ENCODE measurements at regions not wholly inside any gene's neighbourhood (a gene's known extent, or its start where the extent isn't known, plus 50 kb on each side); places are given as distances from the start of the nearest gene placed in this dataset.

GRCh38 chr21:15135867-15136629 lies 71.2 kb upstream of the NRIP1 start:
- TF ChIP-seq, protein P1, sequence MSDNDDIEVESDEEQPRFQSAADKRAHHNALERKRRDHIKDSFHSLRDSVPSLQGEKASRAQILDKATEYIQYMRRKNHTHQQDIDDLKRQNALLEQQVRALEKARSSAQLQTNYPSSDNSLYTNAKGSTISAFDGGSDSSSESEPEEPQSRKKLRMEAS (IDR thresholded peaks at IDR 0.05; ENCODE audit: low read depth, low read length): no peak
- TF ChIP-seq SMC3 (IDR thresholded peaks at IDR 0.05; ENCODE audit: borderline replicate concordance, low read length) (no peak), CTCF (IDR thresholded peaks at IDR 0.05 in 2 of 3, conservative IDR thresholded peaks at IDR 0.05 in 1 of 3; ENCODE audit: control insufficient read depth in 2 of 3, extremely low read depth in 1 of 3, insufficient read depth in 1 of 3, low read depth in 3 of 3, low read length in 3 of 3) (no peak), EZH2 (IDR thresholded peaks at IDR 0.05; ENCODE audit: borderline replicate concordance, control insufficient read depth, low read depth, low read length) (no peak), TCF12 (IDR thresholded peaks at IDR 0.05; ENCODE audit: low read depth, low read length) (no peak), RAD21 (IDR thresholded peaks at IDR 0.05; ENCODE audit: insufficient read depth, low read depth, low read length) (no peak), KDM1A (IDR thresholded peaks at IDR 0.05; ENCODE audit: borderline replicate concordance) (no peak), SUPT20H (IDR thresholded peaks at IDR 0.05; ENCODE audit: borderline replicate concordance, control insufficient read depth, low read depth, low read length) (no peak)
